Type B pancreatic cell (in vitro differentiated cells): ENCODE measurements at regions not wholly inside any gene's neighbourhood (a gene's known extent, or its start where the extent isn't known, plus 50 kb on each side); places are given as distances from the start of the nearest gene placed in this dataset.

Source experiments
- DNase-seq: peaks from one replicate; pipeline ENCODE4 v3.0.0; 2021; ENCODE audit warnings: mixed read lengths; ENCODE audit not compliant: unreplicated experiment; ENCODE audit errors: extremely low spot score
- H3K27ac Mint-ChIP-seq: 2 replicates; pipeline ENCODE4 v1.8.0; 2021; ENCODE audit warnings: mild to moderate bottlenecking, mixed read lengths
- H3K27me3 Mint-ChIP-seq: 2 replicates; pipeline ENCODE4 v1.8.0; 2021; ENCODE audit warnings: mixed read lengths
- H3K36me3 Mint-ChIP-seq: 2 replicates; pipeline ENCODE4 v1.8.0; 2021; ENCODE audit warnings: mixed read lengths
- H3K4me1 Mint-ChIP-seq: one replicate; pipeline ENCODE4 v1.8.0; 2021; ENCODE audit warnings: mixed read lengths; ENCODE audit not compliant: unreplicated experiment
- H3K4me3 Mint-ChIP-seq: 2 replicates; pipeline ENCODE4 v1.8.0; 2021; ENCODE audit warnings: mild to moderate bottlenecking, mixed read lengths
- H3K9me3 Mint-ChIP-seq: 2 replicates; pipeline ENCODE4 v1.8.0; 2021; ENCODE audit warnings: mixed read lengths
- CTCF ChIP-seq: fragments of 200-600 bp; sonication (generic); conservative IDR thresholded peaks from 2 replicates; pipeline ENCODE4 v1.5.0; 2021; ENCODE audit warnings: antibody characterized with exemption, mild to moderate bottlenecking

- Mint-ChIP-seq H3K36me3 (peaks cover 3% of the 10 kb centered on the region), H3K4me3 (no peak overlapping the region), H3K27me3 (peaks cover 3% of the 10 kb centered on the region), H3K4me1 (no peaks in the 10 kb centered on the region), H3K27ac (no peak overlapping the region), H3K9me3 (peaks cover 11% of the 10 kb centered on the region)
- no peak for DNase-seq
- no peak for TF ChIP-seq CTCF
Observed at GRCh38 chr7:156590212-156590611, 50.4 kb upstream of the RNF32 start.

- H3K27ac Mint-ChIP-seq: no peak overlapping the region
- TF ChIP-seq CTCF: no peak
- peaks cover 11% of the 10 kb centered on the region for H3K9me3 Mint-ChIP-seq
- H3K36me3 Mint-ChIP-seq: peaks cover 3% of the 10 kb centered on the region
- no peaks in the 10 kb centered on the region for H3K4me1 Mint-ChIP-seq
- H3K4me3 Mint-ChIP-seq: no peak overlapping the region
- H3K27me3 Mint-ChIP-seq: peaks cover 3% of the 10 kb centered on the region
- no peak for DNase-seq
Observed at GRCh38 chr7:156589808-156590207, 50.8 kb upstream of the RNF32 start.

GRCh38 chr7:156585926-156586325 is 54.6 kb upstream of the RNF32 start:
- no peak for DNase-seq
- peaks cover 3% of the 10 kb centered on the region for H3K36me3 Mint-ChIP-seq
- no peak overlapping the region for H3K27ac Mint-ChIP-seq
- no peak overlapping the region for H3K4me3 Mint-ChIP-seq
- H3K9me3 Mint-ChIP-seq: peaks cover 5% of the 10 kb centered on the region
- TF ChIP-seq CTCF: no peak
- H3K4me1 Mint-ChIP-seq: no peaks in the 10 kb centered on the region
- peaks cover 5% of the 10 kb centered on the region for H3K27me3 Mint-ChIP-seq

- Mint-ChIP-seq H3K4me3 (no peak overlapping the region), H3K36me3 (peaks cover 3% of the 10 kb centered on the region), H3K27me3 (peaks cover 9% of the 10 kb centered on the region), H3K9me3 (peaks cover 5% of the 10 kb centered on the region), H3K4me1 (no peaks in the 10 kb centered on the region), H3K27ac (no peak overlapping the region)
- DNase-seq: no peak
- TF ChIP-seq CTCF: no peak
Observed at GRCh38 chr7:156585025-156585648, 55.4 kb upstream of the RNF32 start.

GRCh38 chr7:156582591-156583123 is 57.9 kb upstream of the RNF32 start:
- H3K36me3 Mint-ChIP-seq: peaks cover 3% of the 10 kb centered on the region
- H3K4me1 Mint-ChIP-seq: no peaks in the 10 kb centered on the region
- peaks cover 21% of the 10 kb centered on the region for H3K27me3 Mint-ChIP-seq
- no peak overlapping the region for H3K4me3 Mint-ChIP-seq
- no peak for TF ChIP-seq CTCF
- DNase-seq: no peak
- no peak overlapping the region for H3K27ac Mint-ChIP-seq
- peaks cover 5% of the 10 kb centered on the region for H3K9me3 Mint-ChIP-seq
